Natural killer cell (primary cell): ENCODE measurements at regions not wholly inside any gene's neighbourhood (a gene's known extent, or its start where the extent isn't known, plus 50 kb on each side); places are given as distances from the start of the nearest gene placed in this dataset.

ENCODE experiments used
- ATAC-seq, 3 donors: fragments of 150-1000 bp in 2 of 3; fragments of 200-7000 bp in 1 of 3; cut with Tn5 transposase; 1 replicate in 1 of 3; 2 replicates in 2 of 3; pipeline ENCODE4 v1.10.0; 2021; ENCODE audit warnings: mild to moderate bottlenecking in 2 of 3, moderate library complexity in 2 of 3
- DNase-seq, 2 donors: peaks; one replicate each; pipeline versions ENCODE4 v3.0.0 to v3.0.0-alpha.2; 2013 to 2021; ENCODE audit warnings: mixed read lengths in 1 of 2
- H3K27ac ChIP-seq: one replicate; pipeline ENCODE4 v1.5.1; 2013; ENCODE audit warnings: mild to moderate bottlenecking, low read length
- H3K27me3 ChIP-seq: one replicate; pipeline ENCODE4 v1.6.1; 2013; ENCODE audit warnings: low read length; ENCODE audit not compliant: control insufficient read depth, insufficient read depth
- H3K36me3 ChIP-seq: one replicate; pipeline ENCODE4 v1.6.1; 2013; ENCODE audit warnings: low read length; ENCODE audit not compliant: control insufficient read depth, insufficient read depth
- H3K4me1 ChIP-seq: one replicate; pipeline ENCODE4 v1.6.1; 2013; ENCODE audit warnings: low read length; ENCODE audit not compliant: control insufficient read depth, insufficient read depth
- H3K4me3 ChIP-seq: one replicate; pipeline ENCODE4 v1.5.1; 2013; ENCODE audit warnings: low read length
- H3K9me3 ChIP-seq: one replicate; pipeline ENCODE4 v1.6.1; 2013; ENCODE audit warnings: low read length; ENCODE audit not compliant: control insufficient read depth, insufficient read depth
- H3K27ac Mint-ChIP-seq, 2 donors: one replicate each; pipeline ENCODE4 v1.8.0; 2022; ENCODE audit warnings: mild to moderate bottlenecking in 2 of 2, mixed read lengths in 2 of 2, moderate library complexity in 1 of 2
- H3K27me3 Mint-ChIP-seq, 2 donors: one replicate each; pipeline ENCODE4 v1.8.0; 2022; ENCODE audit warnings: low read depth in 2 of 2, mixed read lengths in 2 of 2
- H3K36me3 Mint-ChIP-seq: one replicate; pipeline ENCODE4 v1.8.0; 2022; ENCODE audit warnings: mixed read lengths
- H3K4me1 Mint-ChIP-seq, 2 donors: one replicate each; pipeline ENCODE4 v1.8.0; 2022; ENCODE audit warnings: mixed read lengths in 2 of 2
- H3K4me3 Mint-ChIP-seq: one replicate; pipeline ENCODE4 v1.8.0; 2022; ENCODE audit warnings: mild to moderate bottlenecking, moderate library complexity, mixed read lengths
- H3K9me3 Mint-ChIP-seq, 2 donors: one replicate each; pipeline ENCODE4 v1.8.0; 2022; ENCODE audit warnings: mixed read lengths in 2 of 2
- WGBS: methylation state at CpG from one replicate; pipeline ENCODE4 v1.1.7; 2013; ENCODE audit warnings: missing lambda C conversion rate; ENCODE audit not compliant: insufficient coverage; 5-methylcytosine and 5-hydroxymethylcytosine counted together
- intact Hi-C: fragments of 100-400 bp; cut with micrococcal nuclease; formaldehyde crosslinking; loops from one replicate; pipeline ENCODE4 v1.14.2; 2022
- TF ChIP-seq, protein P1 (sequence below): fragments of 200-600 bp; IDR thresholded peaks from one replicate; pipeline ENCODE4 v1.8.0; 2022; ENCODE audit warnings: antibody characterized with exemption

DNA sequence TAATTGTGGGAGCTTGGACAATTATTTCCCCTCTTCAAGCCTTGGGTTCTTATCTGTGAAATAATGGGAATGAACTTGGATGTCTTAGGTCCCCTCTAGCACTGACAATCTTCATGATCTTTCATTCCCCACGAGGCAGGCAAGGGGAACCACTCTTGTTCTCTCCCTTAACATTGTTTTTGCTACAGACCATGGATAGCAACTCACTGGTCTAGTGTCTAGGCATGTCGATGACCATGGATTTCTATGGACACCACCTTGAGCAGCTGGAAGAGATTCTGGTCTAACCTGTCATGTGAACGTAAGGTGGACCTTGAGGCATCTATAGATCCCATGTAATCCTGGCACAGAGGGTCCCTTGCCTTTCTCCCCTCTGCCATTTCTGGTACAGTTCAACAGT, 104.1 kb upstream of the DHX15 start:
- no peak for ATAC-seq
- H3K27ac ChIP-seq, result no peak overlapping the region
- no peak for DNase-seq
- Mint-ChIP-seq H3K4me1 (no peaks in the 10 kb centered on the region), H3K27ac (no peak overlapping the region), H3K9me3 (no peaks in the 10 kb centered on the region), H3K36me3 (no peaks in the 10 kb centered on the region), H3K27me3 (peaks cover 15 to 17% of the 10 kb centered on the region in 2 donors), H3K4me3 (no peak overlapping the region)
- 78% methylated on average over 3 of the region's 3 CpGs for WGBS
- peaks cover 4% of the 10 kb centered on the region for H3K9me3 ChIP-seq
- no peaks in the 10 kb centered on the region for H3K4me1 ChIP-seq
- TF ChIP-seq, protein P1, sequence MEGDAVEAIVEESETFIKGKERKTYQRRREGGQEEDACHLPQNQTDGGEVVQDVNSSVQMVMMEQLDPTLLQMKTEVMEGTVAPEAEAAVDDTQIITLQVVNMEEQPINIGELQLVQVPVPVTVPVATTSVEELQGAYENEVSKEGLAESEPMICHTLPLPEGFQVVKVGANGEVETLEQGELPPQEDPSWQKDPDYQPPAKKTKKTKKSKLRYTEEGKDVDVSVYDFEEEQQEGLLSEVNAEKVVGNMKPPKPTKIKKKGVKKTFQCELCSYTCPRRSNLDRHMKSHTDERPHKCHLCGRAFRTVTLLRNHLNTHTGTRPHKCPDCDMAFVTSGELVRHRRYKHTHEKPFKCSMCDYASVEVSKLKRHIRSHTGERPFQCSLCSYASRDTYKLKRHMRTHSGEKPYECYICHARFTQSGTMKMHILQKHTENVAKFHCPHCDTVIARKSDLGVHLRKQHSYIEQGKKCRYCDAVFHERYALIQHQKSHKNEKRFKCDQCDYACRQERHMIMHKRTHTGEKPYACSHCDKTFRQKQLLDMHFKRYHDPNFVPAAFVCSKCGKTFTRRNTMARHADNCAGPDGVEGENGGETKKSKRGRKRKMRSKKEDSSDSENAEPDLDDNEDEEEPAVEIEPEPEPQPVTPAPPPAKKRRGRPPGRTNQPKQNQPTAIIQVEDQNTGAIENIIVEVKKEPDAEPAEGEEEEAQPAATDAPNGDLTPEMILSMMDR, result no peak
- intact Hi-C loops, result no loop called here
- H3K36me3 ChIP-seq, result no peaks in the 10 kb centered on the region
- H3K4me3 ChIP-seq, result no peak overlapping the region
- H3K27me3 ChIP-seq, result no peaks in the 10 kb centered on the region

DNA sequence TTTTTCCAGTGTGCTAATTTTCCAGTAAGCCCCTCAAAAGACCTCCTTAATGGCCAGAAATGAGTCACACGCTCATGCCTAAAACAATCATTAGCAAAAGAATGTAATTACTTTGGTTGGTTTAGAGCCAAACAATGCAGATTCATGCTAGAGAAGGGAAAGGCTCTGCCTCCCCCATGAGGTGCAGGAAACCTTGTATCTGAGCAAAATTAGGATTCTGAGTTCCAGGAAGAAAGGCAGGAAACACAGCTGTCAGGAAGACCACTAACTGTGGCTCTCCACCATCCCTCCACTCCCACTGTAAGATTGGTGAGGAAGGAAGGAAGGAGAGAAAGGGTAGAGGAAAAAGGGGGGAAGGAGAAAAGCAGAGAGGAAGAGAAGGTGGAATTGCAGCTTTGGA, 104.9 kb upstream of the DHX15 start:
- Mint-ChIP-seq H3K27me3 (peaks cover 14 to 17% of the 10 kb centered on the region in 2 donors), H3K4me1 (no peaks in the 10 kb centered on the region), H3K36me3 (no peaks in the 10 kb centered on the region), H3K4me3 (no peak overlapping the region), H3K9me3 (no peaks in the 10 kb centered on the region), H3K27ac (no peak overlapping the region)
- no CpG with 5 or more reads among the region's 1 CpG for WGBS
- DNase-seq, result no peak
- Histone ChIP-seq H3K27me3 (no peaks in the 10 kb centered on the region), H3K4me1 (no peaks in the 10 kb centered on the region), H3K9me3 (peaks cover 4% of the 10 kb centered on the region), H3K4me3 (no peak overlapping the region), H3K27ac (no peak overlapping the region), H3K36me3 (no peaks in the 10 kb centered on the region)
- ATAC-seq, result no peak
- TF ChIP-seq, protein P1, result no peak
- intact Hi-C loops, result no loop called here

DNA sequence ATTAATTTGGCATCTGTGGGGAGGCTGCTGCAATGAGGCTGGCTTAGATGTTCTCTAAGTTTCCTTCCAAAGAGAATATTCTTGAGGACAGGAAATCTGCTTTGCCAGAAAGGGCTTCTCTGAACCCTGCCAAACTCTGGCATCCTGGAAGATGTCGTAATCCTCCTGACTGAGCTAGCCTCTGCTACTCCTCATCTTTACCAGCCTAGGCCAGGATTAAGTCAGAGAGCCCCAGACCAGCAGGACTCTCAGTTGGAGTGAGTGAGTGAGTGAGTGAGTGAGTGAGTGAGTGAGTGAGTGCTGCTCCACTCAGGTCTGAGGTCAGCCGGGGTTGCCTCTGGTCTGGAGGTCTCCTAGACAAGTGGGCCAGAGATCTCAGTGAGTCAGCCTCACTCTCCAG, 104.9 kb upstream of the SOD3 start:
- Mint-ChIP-seq H3K27ac (no peak overlapping the region), H3K4me3 (no peak overlapping the region), H3K27me3 (peaks cover 14 to 17% of the 10 kb centered on the region in 2 donors), H3K9me3 (no peaks in the 10 kb centered on the region), H3K36me3 (no peaks in the 10 kb centered on the region), H3K4me1 (no peaks in the 10 kb centered on the region)
- DNase-seq (no peak), ATAC-seq (no peak)
- H3K27me3 ChIP-seq, result no peaks in the 10 kb centered on the region
- no peaks in the 10 kb centered on the region for H3K36me3 ChIP-seq
- TF ChIP-seq, protein P1, result no peak
- intact Hi-C loops, result no loop called here
- 72% methylated on average over 2 of the region's 2 CpGs for WGBS
- H3K4me1 ChIP-seq, result no peaks in the 10 kb centered on the region
- H3K9me3 ChIP-seq, result peaks cover 4% of the 10 kb centered on the region
- H3K4me3 ChIP-seq, result no peak overlapping the region
- no peak overlapping the region for H3K27ac ChIP-seq

DNA sequence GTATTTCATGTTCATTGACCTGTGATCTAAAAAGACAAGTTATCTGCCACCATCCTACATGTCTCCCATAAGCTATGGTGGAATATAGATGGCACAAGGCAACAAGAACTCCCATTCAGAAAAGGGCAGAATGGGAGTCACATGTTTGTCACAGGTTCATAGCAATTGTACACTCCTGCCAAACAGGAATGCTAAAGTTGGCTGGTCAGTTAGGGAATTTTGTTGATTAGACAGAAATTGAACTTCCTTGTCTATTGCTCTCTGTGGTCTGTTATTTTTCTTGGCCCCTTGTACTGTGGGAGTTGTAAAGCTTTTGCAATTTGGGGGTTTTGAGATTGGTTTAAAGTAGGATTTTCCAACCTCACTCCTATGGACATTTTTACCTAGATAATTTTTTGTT, 101.7 kb upstream of the SOD3 start:
- no peak overlapping the region for H3K4me3 Mint-ChIP-seq
- DNase-seq (no peak), ATAC-seq (no peak)
- Histone ChIP-seq H3K9me3 (peaks cover 4% of the 10 kb centered on the region), H3K36me3 (no peaks in the 10 kb centered on the region), H3K27ac (no peak overlapping the region), H3K4me1 (no peaks in the 10 kb centered on the region), H3K4me3 (no peak overlapping the region), H3K27me3 (no peaks in the 10 kb centered on the region)
- no peaks in the 10 kb centered on the region for H3K36me3 Mint-ChIP-seq
- H3K27ac Mint-ChIP-seq, result no peak overlapping the region
- TF ChIP-seq, protein P1, result no peak
- intact Hi-C loops, result no loop called here
- peaks cover 11 to 13% of the 10 kb centered on the region in 2 donors for H3K27me3 Mint-ChIP-seq
- H3K9me3 Mint-ChIP-seq, result no peaks in the 10 kb centered on the region
- H3K4me1 Mint-ChIP-seq, result no peaks in the 10 kb centered on the region
